BE2C (cell line): ENCODE measurements at regions not wholly inside any gene's neighbourhood (a gene's known extent, or its start where the extent isn't known, plus 50 kb on each side); places are given as distances from the start of the nearest gene placed in this dataset.
A peak's percentile ranks its signal among the peaks of the same experiment; 100 is the strongest.

Source experiments
- DNase-seq: peaks from one replicate; pipeline ENCODE4 v3.0.0-alpha.2; 2020
- H3K27me3 ChIP-seq: fragments of 250-450 bp; sonication (Bioruptor Pico); 2 replicates; pipeline ENCODE4 v1.5.1; 2020; ENCODE audit warnings: mild to moderate bottlenecking
- H3K36me3 ChIP-seq: fragments of 250-450 bp; sonication (Bioruptor Pico); 2 replicates; pipeline ENCODE4 v1.5.1; 2020; ENCODE audit warnings: mild to moderate bottlenecking
- H3K4me1 ChIP-seq: fragments of 250-450 bp; sonication (Bioruptor Pico); 2 replicates; pipeline ENCODE4 v1.5.1; 2020
- H3K4me3 ChIP-seq: 2 replicates; pipeline ENCODE4 v1.5.1; 2011; ENCODE audit warnings: low read depth, low read length
- H3K9me3 ChIP-seq: fragments of 250-450 bp; sonication (Bioruptor Pico); 2 replicates; pipeline ENCODE4 v1.5.1; 2020
- CTCF ChIP-seq: IDR thresholded peaks from 2 replicates; pipeline ENCODE4 v1.5.1; 2012; ENCODE audit warnings: mild to moderate bottlenecking, low read depth, low read length

DNA sequence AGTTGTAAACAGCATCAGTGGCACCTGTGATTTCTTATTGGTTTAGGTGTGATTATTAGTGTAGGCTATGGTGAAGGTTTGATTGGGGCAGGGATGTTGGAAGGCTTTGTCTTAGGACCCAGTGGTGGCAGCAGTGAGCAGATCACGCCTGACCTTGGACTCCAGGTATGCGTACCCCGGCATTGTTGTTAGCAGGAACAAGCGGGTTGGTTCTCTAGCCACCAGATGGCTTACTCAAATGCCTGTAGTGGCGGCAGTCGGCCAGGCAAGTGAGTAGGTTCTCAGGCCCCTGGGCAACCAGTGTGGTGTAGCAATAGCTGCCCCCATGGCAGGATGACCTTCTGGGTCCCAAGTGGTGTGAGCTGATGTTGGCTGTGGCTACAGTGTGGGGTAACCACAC, 558.3 kb downstream of the KCNJ3 start:
- no peaks in the 10 kb centered on the region for H3K36me3 ChIP-seq
- H3K4me1 ChIP-seq: no peaks in the 10 kb centered on the region
- H3K27me3 ChIP-seq: no peaks in the 10 kb centered on the region
- no peak for TF ChIP-seq CTCF
- DNase-seq: no peak
- no peaks in the 10 kb centered on the region for H3K9me3 ChIP-seq
- H3K4me3 ChIP-seq: no peak overlapping the region

DNA sequence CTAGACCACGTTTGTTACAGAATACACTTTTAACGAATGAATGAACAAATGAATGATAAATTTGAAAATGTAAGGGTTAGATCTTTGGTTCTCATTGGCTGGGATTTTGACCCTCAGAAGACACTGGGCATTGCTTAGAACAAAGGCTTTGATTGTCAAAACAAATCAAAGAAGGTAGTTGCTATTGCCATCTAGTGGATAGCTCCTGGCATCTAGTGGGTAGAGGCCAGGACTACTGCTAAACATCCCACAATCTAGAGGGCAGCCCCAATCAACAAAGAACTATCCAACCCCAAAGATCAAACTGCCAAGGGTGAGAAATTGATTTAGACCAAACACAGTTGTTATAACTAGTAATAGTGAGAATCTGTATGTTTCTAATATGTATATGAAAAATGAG, 552.3 kb downstream of the KCNJ3 start:
- Histone ChIP-seq H3K4me3 (no peak overlapping the region), H3K27me3 (no peaks in the 10 kb centered on the region), H3K36me3 (no peaks in the 10 kb centered on the region), H3K9me3 (no peaks in the 10 kb centered on the region), H3K4me1 (no peaks in the 10 kb centered on the region)
- no peak for DNase-seq
- TF ChIP-seq CTCF: peak; percentile 29; the same call in 1 of the 2 replicates

- no peak overlapping the region for H3K4me3 ChIP-seq
- no peaks in the 10 kb centered on the region for H3K36me3 ChIP-seq
- H3K9me3 ChIP-seq: no peaks in the 10 kb centered on the region
- DNase-seq: no peak
- H3K27me3 ChIP-seq: no peaks in the 10 kb centered on the region
- no peaks in the 10 kb centered on the region for H3K4me1 ChIP-seq
- TF ChIP-seq CTCF: no peak
Measured at GRCh38 chr2:155240176-155240575, 541.7 kb downstream of the KCNJ3 start.

DNA sequence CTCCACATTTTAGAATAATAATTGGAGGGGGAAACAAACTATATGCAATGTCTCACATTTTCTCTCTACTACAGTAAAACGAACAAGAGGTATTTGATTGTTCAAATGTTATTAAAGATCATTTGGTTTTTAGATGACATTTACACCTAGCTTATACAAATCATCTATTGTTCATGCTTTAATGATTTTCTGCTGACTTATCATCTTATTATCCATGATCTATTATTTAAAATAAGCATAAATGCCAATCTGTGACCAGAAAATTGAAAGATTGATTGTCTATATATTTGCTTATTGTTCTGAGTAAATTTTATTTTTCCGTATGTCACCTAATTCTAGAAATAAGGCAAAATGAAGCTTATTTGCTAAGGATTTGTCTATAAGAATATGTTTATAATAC, 537.2 kb downstream of the KCNJ3 start:
- no peaks in the 10 kb centered on the region for H3K36me3 ChIP-seq
- H3K4me1 ChIP-seq: no peaks in the 10 kb centered on the region
- no peaks in the 10 kb centered on the region for H3K9me3 ChIP-seq
- TF ChIP-seq CTCF: no peak
- H3K4me3 ChIP-seq: no peak overlapping the region
- no peak for DNase-seq
- H3K27me3 ChIP-seq: no peaks in the 10 kb centered on the region

DNA sequence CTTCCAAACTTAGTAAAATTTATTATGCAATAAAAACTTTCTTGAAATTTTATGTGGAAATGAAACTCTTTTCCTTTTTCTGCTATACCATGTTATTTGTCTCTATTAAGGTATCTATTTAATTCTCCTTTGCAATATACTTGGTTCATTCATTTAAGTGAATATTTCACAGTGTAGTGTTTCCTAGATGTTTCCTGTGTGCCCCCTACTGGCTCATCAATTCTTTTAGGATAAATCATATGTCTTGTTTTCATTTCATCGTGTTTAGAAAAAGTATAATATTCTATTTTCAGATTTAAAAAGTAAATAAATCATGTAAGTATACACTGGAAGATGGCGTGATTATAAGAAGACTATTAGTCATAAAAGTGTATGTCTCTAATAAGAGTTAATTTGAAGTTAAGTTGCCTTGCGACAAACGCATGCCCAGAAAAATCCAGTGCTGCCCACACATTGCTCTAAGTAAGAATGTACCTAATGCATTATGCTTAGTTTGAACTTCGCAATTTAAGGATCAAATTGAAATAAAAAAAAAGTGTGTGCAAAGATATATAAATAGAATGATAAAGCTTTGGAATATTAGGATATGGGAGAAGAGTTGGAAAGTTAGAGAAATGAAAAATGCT, 525.4 kb downstream of the KCNJ3 start:
- Histone ChIP-seq H3K4me3 (no peak overlapping the region), H3K4me1 (no peaks in the 10 kb centered on the region), H3K36me3 (no peaks in the 10 kb centered on the region), H3K27me3 (no peaks in the 10 kb centered on the region), H3K9me3 (no peaks in the 10 kb centered on the region)
- peak; percentile 3 for DNase-seq
- peak; percentile 36; the same call in 1 of the 2 replicates for TF ChIP-seq CTCF

DNA sequence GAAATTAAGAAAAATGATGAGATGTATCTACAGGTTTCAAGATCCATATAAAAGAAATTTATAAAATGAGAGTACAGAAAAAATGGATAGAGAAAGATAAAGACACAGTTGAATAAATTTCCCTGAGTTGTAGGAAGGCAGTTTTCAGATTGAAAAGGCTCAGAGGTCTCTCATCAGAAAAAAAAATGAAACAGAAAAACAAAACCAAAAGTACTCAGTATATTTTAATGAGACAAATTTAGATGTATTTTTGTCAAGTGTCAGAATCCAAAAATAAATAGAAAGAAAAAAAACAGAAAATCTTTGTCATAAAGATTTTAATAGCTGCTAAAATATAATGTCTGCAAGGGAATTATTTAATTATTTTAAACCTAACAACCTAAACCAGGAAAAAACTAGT, 520.5 kb downstream of the KCNJ3 start:
- DNase-seq: no peak

More for the DNA sequence above, 520.5 kb downstream of the KCNJ3 start:
- Histone ChIP-seq H3K4me3 (no peak overlapping the region), H3K9me3 (no peaks in the 10 kb centered on the region), H3K4me1 (no peaks in the 10 kb centered on the region), H3K36me3 (no peaks in the 10 kb centered on the region), H3K27me3 (no peaks in the 10 kb centered on the region)
- no peak for TF ChIP-seq CTCF
